AG10803 (cell line): ENCODE measurements at regions not wholly inside any gene's neighbourhood (a gene's known extent, or its start where the extent isn't known, plus 50 kb on each side); places are given as distances from the start of the nearest gene placed in this dataset.

Experiments used
- DNase-seq: peaks from one replicate; pipeline ENCODE4 v3.0.0; 2010; ENCODE audit warnings: low read depth
- H3K4me3 ChIP-seq: 2 replicates; pipeline ENCODE4 v1.5.1; 2011; ENCODE audit warnings: mild to moderate bottlenecking, low read length, control low read depth
- TF ChIP-seq, protein P1 (sequence below): conservative IDR thresholded peaks from 2 replicates; pipeline ENCODE4 v1.5.1; 2011; ENCODE audit warnings: mild to moderate bottlenecking, low read length, control low read depth, inconsistent platforms

DNA sequence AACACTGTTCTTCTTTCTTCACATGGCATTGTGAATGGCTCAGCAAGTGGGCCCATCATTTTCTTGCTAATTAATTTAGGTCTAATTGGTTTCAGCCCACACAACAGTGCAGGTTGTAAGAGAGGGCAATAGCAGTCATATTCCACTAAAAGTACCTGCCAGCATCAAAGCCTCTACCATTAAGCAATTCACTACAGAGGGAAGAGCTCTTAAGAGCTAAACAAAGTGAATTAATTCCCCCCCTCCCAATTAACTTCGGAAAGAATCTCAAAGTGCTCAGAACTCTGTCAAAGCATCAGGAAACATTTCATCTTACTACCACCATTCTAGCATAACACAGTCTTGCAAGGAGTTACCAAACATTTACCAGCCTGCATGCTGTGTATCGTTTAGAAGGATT is 133.9 kb upstream of the UBASH3B start:
- TF ChIP-seq, protein P1, sequence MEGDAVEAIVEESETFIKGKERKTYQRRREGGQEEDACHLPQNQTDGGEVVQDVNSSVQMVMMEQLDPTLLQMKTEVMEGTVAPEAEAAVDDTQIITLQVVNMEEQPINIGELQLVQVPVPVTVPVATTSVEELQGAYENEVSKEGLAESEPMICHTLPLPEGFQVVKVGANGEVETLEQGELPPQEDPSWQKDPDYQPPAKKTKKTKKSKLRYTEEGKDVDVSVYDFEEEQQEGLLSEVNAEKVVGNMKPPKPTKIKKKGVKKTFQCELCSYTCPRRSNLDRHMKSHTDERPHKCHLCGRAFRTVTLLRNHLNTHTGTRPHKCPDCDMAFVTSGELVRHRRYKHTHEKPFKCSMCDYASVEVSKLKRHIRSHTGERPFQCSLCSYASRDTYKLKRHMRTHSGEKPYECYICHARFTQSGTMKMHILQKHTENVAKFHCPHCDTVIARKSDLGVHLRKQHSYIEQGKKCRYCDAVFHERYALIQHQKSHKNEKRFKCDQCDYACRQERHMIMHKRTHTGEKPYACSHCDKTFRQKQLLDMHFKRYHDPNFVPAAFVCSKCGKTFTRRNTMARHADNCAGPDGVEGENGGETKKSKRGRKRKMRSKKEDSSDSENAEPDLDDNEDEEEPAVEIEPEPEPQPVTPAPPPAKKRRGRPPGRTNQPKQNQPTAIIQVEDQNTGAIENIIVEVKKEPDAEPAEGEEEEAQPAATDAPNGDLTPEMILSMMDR, result no peak
- no peak for DNase-seq
- no peak overlapping the region for H3K4me3 ChIP-seq

DNA sequence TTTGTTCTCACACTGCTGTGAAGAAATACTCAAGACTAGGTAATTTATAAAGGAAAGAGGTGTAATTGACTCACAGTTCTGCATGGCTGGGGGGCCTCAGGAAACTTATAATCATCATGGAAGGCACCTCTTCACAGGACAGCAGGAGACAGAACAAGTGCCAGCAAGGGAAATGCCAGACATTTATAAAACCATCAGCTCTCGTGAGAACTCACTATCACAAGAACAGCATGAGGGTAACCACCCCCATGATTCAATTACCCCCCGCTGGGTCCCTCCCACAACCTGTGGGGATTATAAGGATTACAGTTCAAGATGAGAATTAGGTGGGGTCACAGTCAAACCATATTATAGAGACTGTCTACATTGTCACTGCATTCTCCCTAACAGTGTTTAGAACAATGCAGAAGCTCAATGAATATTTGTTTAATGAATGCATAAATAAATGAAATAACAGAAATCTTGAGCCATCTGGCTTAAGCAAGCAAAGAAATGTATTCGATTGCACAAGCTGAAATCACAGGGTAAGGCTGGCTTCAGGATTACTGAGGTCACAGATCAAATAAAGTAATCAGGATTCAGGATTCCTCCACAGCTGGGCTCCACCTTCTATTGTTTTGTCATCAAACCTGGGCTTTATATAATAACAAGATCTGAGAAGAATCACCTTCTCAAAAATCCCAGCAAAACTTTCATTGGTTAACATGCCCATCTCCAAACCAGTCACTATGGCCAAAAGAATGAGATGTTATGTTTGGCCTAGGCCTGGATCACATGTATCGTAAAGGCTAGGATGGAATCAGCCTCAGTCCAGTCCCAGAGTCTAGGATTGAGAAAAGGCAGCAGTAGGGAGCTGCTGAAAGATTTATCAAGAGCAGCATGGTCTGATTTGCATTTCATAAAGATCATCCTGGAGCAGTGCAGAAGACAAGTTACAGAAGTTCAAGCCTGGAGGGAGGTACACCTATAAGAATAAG is 137.8 kb upstream of the UBASH3B start:
- H3K4me3 ChIP-seq, result no peak overlapping the region
- DNase-seq, result peak; percentile 52
- TF ChIP-seq, protein P1, result no peak

DNA sequence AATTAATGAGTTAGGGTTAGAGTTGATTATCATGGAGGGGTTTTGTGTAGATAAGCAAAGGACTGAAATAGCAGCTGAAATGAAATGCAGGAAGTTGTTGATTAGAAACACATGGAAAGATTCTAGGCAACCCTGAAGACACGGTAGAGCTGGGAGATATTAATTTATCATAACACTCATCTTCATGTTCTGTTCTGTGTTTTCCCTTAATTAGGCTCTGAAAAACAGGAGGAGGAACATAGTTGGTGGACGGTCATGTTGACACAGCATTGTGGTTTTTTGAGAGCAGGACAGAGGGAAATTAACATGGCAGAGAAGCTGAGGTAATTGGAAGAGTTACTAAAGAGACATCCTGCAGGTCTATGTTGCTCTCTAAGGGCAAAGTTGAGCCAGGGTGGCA is 138.8 kb upstream of the UBASH3B start:
- no peak overlapping the region for H3K4me3 ChIP-seq
- DNase-seq, result peak; percentile 53
- TF ChIP-seq, protein P1, result no peak

DNA sequence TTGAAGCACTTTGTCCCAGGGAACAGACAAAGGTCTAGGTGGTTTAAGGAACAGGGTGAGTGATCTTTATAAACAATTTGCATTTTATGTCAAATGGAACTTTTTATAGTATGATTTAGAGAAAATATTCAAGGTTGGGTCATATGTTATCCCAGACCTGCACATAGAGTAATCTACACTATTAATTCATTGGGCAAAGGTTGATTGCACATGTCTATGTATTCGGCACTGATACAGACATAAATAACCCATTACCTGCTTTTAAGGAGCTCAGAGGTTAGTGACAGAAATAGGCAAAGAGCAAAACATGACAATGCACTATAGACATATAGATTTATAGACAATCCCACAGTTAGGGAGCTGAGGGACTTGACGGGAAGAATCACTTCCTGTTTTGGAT is 141.5 kb upstream of the UBASH3B start:
- TF ChIP-seq, protein P1, result no peak
- no peak for DNase-seq
- H3K4me3 ChIP-seq, result no peak overlapping the region

DNA sequence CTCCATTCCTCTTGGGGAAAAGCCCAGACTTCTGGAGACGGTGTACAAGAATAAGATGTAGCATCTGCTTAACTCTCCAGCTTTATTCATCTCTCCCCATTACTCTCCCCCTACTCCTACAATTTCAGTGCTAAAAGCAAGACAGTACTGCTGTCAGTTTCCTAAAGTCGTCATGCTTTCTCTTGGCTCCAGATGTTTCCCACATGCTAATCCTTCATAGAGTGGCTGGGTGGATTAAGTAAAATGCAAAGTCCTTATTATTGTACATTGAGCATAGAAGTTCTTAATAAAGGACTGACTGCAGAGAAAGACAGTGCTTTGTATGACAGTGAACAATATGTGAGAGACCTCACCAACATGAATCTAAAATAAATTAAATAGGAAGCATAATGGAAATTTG is 142.2 kb upstream of the UBASH3B start:
- no peak for DNase-seq
- no peak overlapping the region for H3K4me3 ChIP-seq
- TF ChIP-seq, protein P1, result no peak

DNA sequence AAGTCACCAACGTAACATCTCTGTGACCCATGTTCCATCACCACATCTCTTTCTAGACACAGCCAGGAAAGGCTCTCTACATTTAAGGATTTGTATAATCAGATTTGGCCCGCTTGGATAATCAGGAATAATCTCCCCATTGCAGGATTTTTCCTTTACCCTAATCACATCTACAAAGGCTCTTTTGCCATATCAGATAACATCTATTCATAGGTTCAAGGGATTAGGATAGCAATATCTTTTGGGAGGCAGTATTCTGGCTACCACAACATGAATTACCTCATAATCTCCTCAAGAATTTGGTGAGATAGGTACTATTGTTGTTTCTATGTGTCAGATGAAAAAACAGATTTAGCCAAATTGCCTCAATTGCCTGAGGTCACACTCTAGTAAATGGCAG is 142.8 kb upstream of the UBASH3B start:
- no peak overlapping the region for H3K4me3 ChIP-seq
- TF ChIP-seq, protein P1, result no peak
- DNase-seq, result no peak

DNA sequence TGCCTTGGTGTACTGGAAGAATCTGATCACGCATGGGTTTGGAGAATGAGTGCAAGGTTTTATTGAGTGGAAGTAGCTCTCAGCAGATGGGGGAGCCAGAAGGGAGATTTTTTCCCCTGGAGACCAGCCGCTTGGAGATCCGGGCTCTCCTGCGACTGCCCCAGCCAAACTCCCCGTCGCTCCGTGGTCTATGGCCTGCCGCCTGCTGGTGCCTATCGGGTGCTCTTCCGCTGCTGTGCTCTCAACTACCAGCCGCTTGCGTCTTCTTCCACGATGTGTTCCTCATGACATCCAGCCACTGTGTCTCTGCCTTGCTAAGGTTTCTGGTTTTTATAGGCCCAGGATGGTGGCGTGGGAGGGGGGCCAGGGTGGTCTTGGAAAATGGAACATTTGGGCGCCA is 145.6 kb upstream of the UBASH3B start:
- H3K4me3 ChIP-seq, result no peak overlapping the region
- TF ChIP-seq, protein P1, result no peak
- DNase-seq, result no peak
